A549 (cell line): ENCODE measurements at regions not wholly inside any gene's neighbourhood (a gene's known extent, or its start where the extent isn't known, plus 50 kb on each side); places are given as distances from the start of the nearest gene placed in this dataset.

ENCODE experiments used
- ATAC-seq, 2 experiments: fragments of 200-7000 bp in 1 of 2; fragments of >200 bp in 1 of 2; cut with Nextera tagmentation in 1 of 2; cut with Tn5 transposase in 1 of 2; 3 replicates each; pipeline versions ENCODE4 v1.8.0 to v1.9.1; 2018 to 2020; ENCODE audit warnings: mild to moderate bottlenecking in 1 of 2, moderate library complexity in 1 of 2
- CTCF ChIA-PET: fragments of 300-600 bp; sonication (Branson Sonifier 250); formaldehyde crosslinking; extraction: SDS; loops from one replicate; lab custom pipeline; 2021; ENCODE audit warnings: antibody characterized with exemption, inconsistent platforms; lab: Yijun Ruan, JAX
- POLR2A ChIA-PET: fragments of 350-600 bp; formaldehyde crosslinking; extraction: SDS; loops from one replicate; lab custom pipeline; 2021; ENCODE audit warnings: antibody characterized with exemption, inconsistent platforms; lab: Yijun Ruan, JAX
- DNase-seq, 2 experiments: peaks; one replicate each; pipeline versions ENCODE4 v3.0.0 to v3.0.0-alpha.2; 2011 to 2016; ENCODE audit warnings: low read depth in 1 of 2, low spot score in 1 of 2
- FAIRE-seq: peaks from 2 replicates; lab custom pipeline; 2011; peaks lifted over from hg19 to GRCh38; lab: Jason Lieb, UNC
- H3K27ac ChIP-seq, 2 experiments: fragments of >200 bp; sonication (Bioruptor Twin); formaldehyde crosslinking; 3 replicates each; pipeline ENCODE4 v1.5.1; 2016 to 2017
- H3K4me1 ChIP-seq: fragments of >200 bp; sonication (Bioruptor Twin); formaldehyde crosslinking; 3 replicates; pipeline ENCODE4 v1.6.1; 2016
- H3K4me2 ChIP-seq: fragments of >200 bp; sonication (Bioruptor Twin); formaldehyde crosslinking; 3 replicates; pipeline ENCODE4 v1.6.1; 2016
- H3K4me3 ChIP-seq: fragments of >200 bp; sonication (Bioruptor Twin); formaldehyde crosslinking; 3 replicates; pipeline ENCODE4 v1.5.1; 2016
- H3K9me3 ChIP-seq: fragments of >200 bp; sonication (Bioruptor Twin); formaldehyde crosslinking; 3 replicates; pipeline ENCODE4 v1.6.1; 2016
- CBX2 ChIP-seq: fragments of 200-600 bp; sonication (generic); IDR thresholded peaks from 2 replicates; pipeline ENCODE4 v1.6.1; 2016; ENCODE audit warnings: low read depth, mild to moderate bottlenecking, borderline replicate concordance
- CBX8 ChIP-seq: fragments of 200-600 bp; sonication (generic); IDR thresholded peaks from 2 replicates; pipeline ENCODE4 v1.6.1; 2016
- E2F6 ChIP-seq: IDR thresholded peaks from 2 replicates; pipeline ENCODE4 v1.6.1; 2012; ENCODE audit warnings: low read depth, borderline replicate concordance
- EHF ChIP-seq: fragments of 250-450 bp; sonication (Bioruptor Pico); IDR thresholded peaks from 2 replicates; pipeline ENCODE4 v1.5.0; 2020; ENCODE audit warnings: mild to moderate bottlenecking
- EHMT2 ChIP-seq: fragments of 200-600 bp; sonication (generic); IDR thresholded peaks from 2 replicates; pipeline ENCODE4 v1.6.1; 2016; ENCODE audit warnings: antibody characterized with exemption, low read depth, mild to moderate bottlenecking, moderate library complexity
- EP300 ChIP-seq, 2 experiments: fragments of >200 bp; sonication (Bioruptor Twin); formaldehyde crosslinking; IDR thresholded peaks; 2 replicates in 1 of 2; 3 replicates in 1 of 2; pipeline ENCODE4 v1.6.1; 2016 to 2017
- ESRRA ChIP-seq: fragments of 150-350 bp; IDR thresholded peaks from 2 replicates; pipeline ENCODE4 v1.6.1; 2014; ENCODE audit warnings: mild to moderate bottlenecking, low read length, borderline replicate concordance
- FOXS1 ChIP-seq: fragments of 250-450 bp; sonication (Bioruptor Pico); IDR thresholded peaks from 2 replicates; pipeline ENCODE4 v1.5.0; 2020; ENCODE audit warnings: mild to moderate bottlenecking, moderate library complexity
- GATA3 ChIP-seq: IDR thresholded peaks from 2 replicates; pipeline ENCODE4 v1.6.1; 2012; ENCODE audit warnings: borderline replicate concordance
- HMGXB4 ChIP-seq: fragments of 250-450 bp; sonication (Bioruptor Pico); IDR thresholded peaks from 2 replicates; pipeline ENCODE4 v1.5.0; 2021; ENCODE audit warnings: mild to moderate bottlenecking, moderate library complexity, borderline replicate concordance
- JUN ChIP-seq, 2 experiments: fragments of >200 bp; sonication (Bioruptor Twin); formaldehyde crosslinking; IDR thresholded peaks; 2 replicates in 1 of 2; 3 replicates in 1 of 2; pipeline ENCODE4 v1.6.1; 2016 to 2017
- KDM1A ChIP-seq: fragments of 200-600 bp; sonication (generic); IDR thresholded peaks from 2 replicates; pipeline ENCODE4 v1.6.1; 2016; ENCODE audit warnings: low read depth, mild to moderate bottlenecking
- KDM5A ChIP-seq: fragments of 200-600 bp; sonication (generic); IDR thresholded peaks from 2 replicates; pipeline ENCODE4 v1.6.1; 2016; ENCODE audit warnings: antibody characterized with exemption, mild to moderate bottlenecking
- NFE2L2 ChIP-seq: fragments of 150-350 bp; conservative IDR thresholded peaks from 2 replicates; pipeline ENCODE4 v1.6.1; 2014; ENCODE audit warnings: low read length
- NPAS2 ChIP-seq: fragments of 250-450 bp; sonication (Bioruptor Pico); IDR thresholded peaks from 2 replicates; pipeline ENCODE4 v1.8.0; 2022; ENCODE audit warnings: mild to moderate bottlenecking, moderate library complexity, borderline replicate concordance
- NR3C1 ChIP-seq: fragments of >200 bp; sonication (Bioruptor Twin); formaldehyde crosslinking; IDR thresholded peaks from 3 replicates; pipeline ENCODE4 v1.6.1; 2017
- PHF8 ChIP-seq: fragments of 200-600 bp; sonication (generic); IDR thresholded peaks from 2 replicates; pipeline ENCODE4 v1.6.1; 2016; ENCODE audit warnings: low read depth, mild to moderate bottlenecking, antibody characterized with exemption, moderate library complexity, borderline replicate concordance
- RAD21 ChIP-seq, 2 experiments: fragments of >200 bp in 1 of 2; sonication (Bioruptor Twin) in 1 of 2; formaldehyde crosslinking in 1 of 2; IDR thresholded peaks in 1 of 2; conservative IDR thresholded peaks in 1 of 2; 2 replicates in 1 of 2; 3 replicates in 1 of 2; pipeline ENCODE4 v1.6.1; 2012 to 2018; ENCODE audit warnings: inconsistent platforms in 1 of 2
- RARB ChIP-seq: fragments of 250-450 bp; sonication (Bioruptor Pico); IDR thresholded peaks from 2 replicates; pipeline ENCODE4 v1.8.0; 2021; ENCODE audit warnings: mild to moderate bottlenecking, moderate library complexity
- RCOR1 ChIP-seq: fragments of 150-350 bp; IDR thresholded peaks from 2 replicates; pipeline ENCODE4 v1.6.1; 2014; ENCODE audit warnings: antibody characterized with exemption, low read length, low read depth
- RFX5 ChIP-seq: fragments of 450-650 bp; IDR thresholded peaks from 2 replicates; pipeline ENCODE4 v1.7.1; 2014; ENCODE audit warnings: antibody characterized with exemption, mild to moderate bottlenecking, moderate library complexity
- TFCP2L1 ChIP-seq: fragments of 250-450 bp; sonication (Bioruptor Pico); IDR thresholded peaks from 2 replicates; pipeline ENCODE4 v1.5.0; 2021; ENCODE audit warnings: mild to moderate bottlenecking
- TP53 ChIP-seq: fragments of 250-450 bp; sonication (Bioruptor Pico); IDR thresholded peaks from 2 replicates; pipeline ENCODE4 v1.5.0; 2021; ENCODE audit warnings: mild to moderate bottlenecking, moderate library complexity
- USF2 ChIP-seq: fragments of 450-650 bp; IDR thresholded peaks from 2 replicates; pipeline ENCODE4 v1.6.1; 2014; ENCODE audit warnings: antibody characterized with exemption
- ZNF302 ChIP-seq: fragments of 250-450 bp; sonication (Bioruptor Pico); IDR thresholded peaks from 2 replicates; pipeline ENCODE4 v1.9.0; 2021; ENCODE audit warnings: inconsistent platforms, mild to moderate bottlenecking, moderate library complexity
- WGBS: methylation state at CpG from one replicate; pipeline ENCODE4 v1.1.6; 2017; ENCODE audit errors: missing lambda C conversion rate; 5-methylcytosine and 5-hydroxymethylcytosine counted together

DNA sequence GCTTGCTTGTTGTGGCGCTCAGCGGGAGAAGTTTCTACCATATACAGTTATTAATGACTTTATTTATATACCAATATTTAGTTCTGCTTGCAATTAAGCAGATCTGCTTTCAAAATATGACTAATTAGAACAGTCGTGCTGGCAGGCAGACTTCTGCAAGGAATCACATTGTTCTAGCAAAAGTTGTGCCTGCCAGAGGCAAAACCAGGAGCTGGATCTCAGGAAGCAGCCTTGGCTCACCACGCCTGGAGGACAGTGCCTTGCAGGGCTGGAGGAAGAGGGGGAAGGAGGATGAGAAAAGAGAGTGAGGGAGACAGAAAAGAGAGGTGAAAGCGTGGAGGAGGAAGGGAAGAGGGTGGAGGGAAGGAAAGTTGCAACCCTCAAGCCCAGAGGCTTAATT lies 160.3 kb downstream of the NUP210 start:
- POLR2A ChIA-PET: no interaction called here
- H3K9me3 ChIP-seq: no peaks in the 10 kb centered on the region
- no peak for TF ChIP-seq CBX2
- CTCF ChIA-PET: interaction anchor here (0.5 to 0.9 kb wide), 2 partner anchors 23 to 184 kb away, joined by 3 to 4 read pairs; no protein-coding TSS in a partner anchor
- FAIRE-seq: no peak
- H3K27ac ChIP-seq: no peak overlapping the region
- ATAC-seq: no peak
- no peak overlapping the region for H3K4me2 ChIP-seq
- no peak for DNase-seq
- H3K4me3 ChIP-seq: no peak overlapping the region
- 63% methylated on average over 5 of the region's 5 CpGs for WGBS
- H3K4me1 ChIP-seq: peaks cover 9% of the 10 kb centered on the region; the same call in 1 of the 3 replicates

DNA sequence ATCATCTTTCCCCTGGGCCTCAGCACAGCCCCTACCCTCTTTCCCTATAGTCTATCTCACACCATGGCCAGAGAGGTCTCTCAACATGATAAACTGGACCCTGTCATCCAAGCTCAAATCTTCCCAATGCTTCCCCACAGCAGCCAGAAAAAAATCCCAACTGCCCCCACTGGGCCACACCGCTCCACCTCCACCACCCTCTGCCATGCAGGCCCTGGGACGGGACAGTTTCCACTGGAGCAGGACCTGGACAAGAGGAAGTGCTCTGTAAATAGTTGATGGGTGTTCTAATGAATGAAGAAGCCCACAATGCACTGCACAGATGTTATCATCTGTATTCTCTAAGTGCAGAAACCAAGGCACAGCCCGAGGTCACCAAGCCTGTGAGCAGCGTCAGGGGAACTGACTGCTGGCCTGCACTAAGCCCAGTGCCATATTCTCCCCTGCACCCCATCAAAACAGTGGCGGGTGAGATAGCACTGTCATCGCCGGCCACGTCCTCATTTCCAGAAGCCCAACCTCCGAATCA lies 161.1 kb downstream of the NUP210 start:
- no peak for ATAC-seq

GRCh38 chr3:13258280-13258679 lies 161.8 kb downstream of the NUP210 start:
- no peak overlapping the region for H3K4me2 ChIP-seq
- peaks cover 9% of the 10 kb centered on the region; the same call in 1 of the 3 replicates for H3K4me1 ChIP-seq
- no peaks in the 10 kb centered on the region for H3K9me3 ChIP-seq
- no peak overlapping the region for H3K4me3 ChIP-seq
- no peak for TF ChIP-seq RARB
- TF ChIP-seq TP53 (CRISPR knock-in tag): no peak
- no peak for TF ChIP-seq HMGXB4 (CRISPR knock-in tag)
- no peak for TF ChIP-seq NFE2L2
- TF ChIP-seq EHF (CRISPR knock-in tag): no peak
- TF ChIP-seq JUN (IDR thresholded peaks at IDR 0.05): no peak
- TF ChIP-seq PHF8: no peak
- TF ChIP-seq E2F6: no peak
- TF ChIP-seq RAD21 (conservative IDR thresholded peaks at IDR 0.05 in 1 of 2, IDR thresholded peaks at IDR 0.05 in 1 of 2): no peak
- TF ChIP-seq ZNF302: no peak
- TF ChIP-seq KDM1A: no peak
- H3K27ac ChIP-seq: no peak overlapping the region
- ATAC-seq (no peak), DNase-seq (no peak), FAIRE-seq (no peak)
- CTCF ChIA-PET: interaction anchor here (2.0 kb wide), 1 partner anchor 195 kb away, joined by 4 read pairs; no protein-coding TSS in a partner anchor
- POLR2A ChIA-PET: no interaction called here
- WGBS: 72% methylated on average over 4 of the region's 4 CpGs

More for the DNA sequence above, 161.1 kb downstream of the NUP210 start:
- CTCF ChIA-PET: interaction anchor here (2.0 kb wide), 1 partner anchor 194 kb away, joined by 4 read pairs; no protein-coding TSS in a partner anchor
- FAIRE-seq: no peak
- peaks cover 9% of the 10 kb centered on the region; the same call in 1 of the 3 replicates for H3K4me1 ChIP-seq
- 91% methylated on average over 9 of the region's 9 CpGs for WGBS
- POLR2A ChIA-PET: no interaction called here
- no peak overlapping the region for H3K27ac ChIP-seq
- no peaks in the 10 kb centered on the region for H3K9me3 ChIP-seq
- DNase-seq: no peak
- H3K4me2 ChIP-seq: no peak overlapping the region
- H3K4me3 ChIP-seq: no peak overlapping the region
- TF ChIP-seq GATA3 (no peak), CBX8 (no peak), RCOR1 (no peak), CBX2 (no peak), NPAS2 (CRISPR knock-in tag) (no peak), TP53 (CRISPR knock-in tag) (no peak), NR3C1 (no peak), USF2 (no peak), EP300 (IDR thresholded peaks at IDR 0.05) (no peak), RFX5 (no peak), EHMT2 (no peak), KDM5A (no peak), TFCP2L1 (CRISPR knock-in tag) (no peak), ESRRA (no peak), FOXS1 (CRISPR knock-in tag) (no peak), HMGXB4 (CRISPR knock-in tag) (no peak)
